GM23248 (cell line): ENCODE measurements at regions not wholly inside any gene's neighbourhood (a gene's known extent, or its start where the extent isn't known, plus 50 kb on each side); places are given as distances from the start of the nearest gene placed in this dataset.

Experiments used
- DNase-seq: peaks from one replicate; pipeline ENCODE4 v3.0.0-alpha.2; 2015
- H2AFZ ChIP-seq: fragments of 200-600 bp; sonication (generic); 2 replicates; pipeline ENCODE4 v1.6.1; 2016; ENCODE audit warnings: antibody characterized with exemption
- H3F3A ChIP-seq: fragments of 200-600 bp; sonication (generic); 2 replicates; pipeline ENCODE4 v1.6.1; 2016; ENCODE audit warnings: mild to moderate bottlenecking, antibody characterized with exemption, mixed run types; ENCODE audit not compliant: insufficient read depth
- H3K27ac ChIP-seq: fragments of 200-600 bp; sonication (generic); 2 replicates; pipeline ENCODE4 v1.5.1; 2016; ENCODE audit warnings: mild to moderate bottlenecking
- H3K27me3 ChIP-seq: fragments of 200-600 bp; sonication (generic); replicated peaks from 2 replicates; pipeline ENCODE4 v1.6.1; 2016; ENCODE audit warnings: mild to moderate bottlenecking; ENCODE audit not compliant: insufficient read depth
- H3K36me3 ChIP-seq: fragments of 200-600 bp; sonication (generic); 2 replicates; pipeline ENCODE4 v1.6.1; 2016; ENCODE audit warnings: low read depth, mild to moderate bottlenecking
- H3K4me1 ChIP-seq: fragments of 200-600 bp; sonication (generic); 2 replicates; pipeline ENCODE4 v1.6.1; 2016; ENCODE audit warnings: mild to moderate bottlenecking; ENCODE audit not compliant: insufficient read depth
- H3K4me2 ChIP-seq: fragments of 200-600 bp; sonication (generic); one replicate; pipeline ENCODE4 v1.6.1; 2016; ENCODE audit warnings: mild to moderate bottlenecking; ENCODE audit not compliant: unreplicated experiment
- H3K4me3 ChIP-seq: fragments of 200-600 bp; sonication (generic); 2 replicates; pipeline ENCODE4 v1.5.1; 2016; ENCODE audit warnings: mild to moderate bottlenecking
- H3K79me2 ChIP-seq: fragments of 200-600 bp; sonication (generic); 2 replicates; pipeline ENCODE4 v1.6.1; 2016; ENCODE audit warnings: mild to moderate bottlenecking; ENCODE audit not compliant: insufficient read depth
- H3K9ac ChIP-seq: fragments of 200-600 bp; sonication (generic); 2 replicates; pipeline ENCODE4 v1.6.1; 2016; ENCODE audit warnings: mild to moderate bottlenecking
- H3K9me2 ChIP-seq: fragments of 200-600 bp; sonication (generic); 2 replicates; pipeline ENCODE4 v1.6.1; 2016; ENCODE audit warnings: mixed run types, mild to moderate bottlenecking, moderate library complexity; ENCODE audit not compliant: insufficient read depth
- H3K9me3 ChIP-seq: fragments of 200-600 bp; sonication (generic); one replicate; pipeline ENCODE4 v1.6.1; 2017; ENCODE audit warnings: low read depth
- H4K20me1 ChIP-seq: fragments of 200-600 bp; sonication (generic); 2 replicates; pipeline ENCODE4 v1.6.0; 2016; ENCODE audit not compliant: insufficient read depth
- EZH2 ChIP-seq: fragments of 200-600 bp; sonication (generic); IDR thresholded peaks from 2 replicates; pipeline ENCODE4 v1.6.1; 2018; ENCODE audit warnings: antibody characterized with exemption, mild to moderate bottlenecking; ENCODE audit not compliant: insufficient read depth, poor library complexity, severe bottlenecking
- EZH2phosphoT487 ChIP-seq: fragments of 200-600 bp; sonication (generic); IDR thresholded peaks from 2 replicates; pipeline ENCODE4 v1.6.1; 2018; ENCODE audit warnings: antibody characterized with exemption, moderate library complexity, mild to moderate bottlenecking, low read depth; ENCODE audit not compliant: insufficient read depth
- WGBS, 2 experiments: methylation state at CpG; one replicate each; pipeline ENCODE4 v1.1.6; 2015 to 2017; ENCODE audit warnings: low lambda C conversion rate in 2 of 2, low coverage in 1 of 2; ENCODE audit errors: missing lambda C conversion rate in 2 of 2; 5-methylcytosine and 5-hydroxymethylcytosine counted together
- in situ Hi-C: fragments of 300-500 bp; cut with MboI; formaldehyde crosslinking; loops from 2 replicates; pipeline ENCODE4 v1.15.0; 2020

DNA sequence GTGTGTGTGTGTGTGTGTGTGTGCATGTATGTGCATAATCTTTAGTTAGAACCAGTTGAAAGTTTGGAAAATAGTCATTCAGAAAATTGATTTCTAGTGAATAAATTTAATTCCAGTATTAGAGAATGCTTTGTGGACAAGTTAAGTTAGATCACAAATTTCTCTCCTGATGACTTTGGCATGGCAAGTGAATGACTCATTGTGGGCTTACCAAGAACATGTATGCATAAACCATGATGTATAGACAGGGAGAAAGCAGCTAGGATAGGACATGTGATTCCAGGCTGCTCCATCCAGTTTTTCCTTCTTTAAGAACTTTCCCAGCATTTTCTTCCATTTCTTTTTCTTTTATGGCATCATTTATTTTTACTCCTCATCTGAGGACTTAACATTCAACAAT is 85.7 kb upstream of the SGCD start:
- no peaks in the 10 kb centered on the region for H3K27me3 ChIP-seq
- no peak overlapping the region for H3K4me2 ChIP-seq
- H3F3A ChIP-seq: no peaks in the 10 kb centered on the region
- no peaks in the 10 kb centered on the region for H3K9me3 ChIP-seq
- no peaks in the 10 kb centered on the region for H4K20me1 ChIP-seq
- H2AFZ ChIP-seq: no peak overlapping the region
- no peak overlapping the region for H3K27ac ChIP-seq
- in situ Hi-C loops: no loop called here
- no peak overlapping the region for H3K4me3 ChIP-seq
- H3K79me2 ChIP-seq: no peaks in the 10 kb centered on the region
- no peaks in the 10 kb centered on the region for H3K4me1 ChIP-seq
- H3K36me3 ChIP-seq: no peaks in the 10 kb centered on the region
- DNase-seq: peak; percentile 22
- no peak overlapping the region for H3K9ac ChIP-seq
- H3K9me2 ChIP-seq: no peaks in the 10 kb centered on the region
- TF ChIP-seq EZH2phosphoT487 (no peak), EZH2 (no peak)

DNA sequence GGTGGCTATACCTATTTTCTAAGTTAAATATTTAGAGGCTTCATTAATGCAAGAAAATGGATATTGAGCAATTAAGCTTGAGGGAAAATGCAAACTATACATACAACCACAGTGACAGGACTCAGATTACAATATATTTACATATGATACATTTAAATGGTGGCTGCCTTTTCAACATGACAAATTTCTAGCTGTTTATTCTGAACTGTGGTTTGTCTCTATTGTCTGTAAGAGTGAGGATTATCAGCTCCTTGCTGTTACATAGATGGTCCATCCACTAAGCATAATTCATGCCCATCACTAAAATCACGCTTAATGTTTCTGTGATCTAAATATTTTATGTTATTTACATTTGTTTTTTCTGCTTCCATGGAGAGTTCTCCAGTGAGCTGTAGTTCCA is 81.1 kb upstream of the SGCD start:
- H3K27ac ChIP-seq: no peak overlapping the region
- no peak for DNase-seq
- no peak overlapping the region for H3K4me2 ChIP-seq
- no peaks in the 10 kb centered on the region for H3K27me3 ChIP-seq
- H3K9ac ChIP-seq: no peak overlapping the region
- H3K79me2 ChIP-seq: no peaks in the 10 kb centered on the region
- H3K4me1 ChIP-seq: no peaks in the 10 kb centered on the region
- H2AFZ ChIP-seq: no peak overlapping the region
- no peaks in the 10 kb centered on the region; the same call in 1 of the 2 replicates for H3K9me2 ChIP-seq
- H3K4me3 ChIP-seq: no peak overlapping the region
- in situ Hi-C loops: no loop called here
- H3F3A ChIP-seq: no peaks in the 10 kb centered on the region
- WGBS, 2 experiments: 98 to 100% methylated on average over 1 of the region's 1 CpG
- H4K20me1 ChIP-seq: no peaks in the 10 kb centered on the region
- H3K9me3 ChIP-seq: no peaks in the 10 kb centered on the region
- TF ChIP-seq EZH2phosphoT487 (no peak), EZH2 (no peak)
- no peaks in the 10 kb centered on the region for H3K36me3 ChIP-seq

DNA sequence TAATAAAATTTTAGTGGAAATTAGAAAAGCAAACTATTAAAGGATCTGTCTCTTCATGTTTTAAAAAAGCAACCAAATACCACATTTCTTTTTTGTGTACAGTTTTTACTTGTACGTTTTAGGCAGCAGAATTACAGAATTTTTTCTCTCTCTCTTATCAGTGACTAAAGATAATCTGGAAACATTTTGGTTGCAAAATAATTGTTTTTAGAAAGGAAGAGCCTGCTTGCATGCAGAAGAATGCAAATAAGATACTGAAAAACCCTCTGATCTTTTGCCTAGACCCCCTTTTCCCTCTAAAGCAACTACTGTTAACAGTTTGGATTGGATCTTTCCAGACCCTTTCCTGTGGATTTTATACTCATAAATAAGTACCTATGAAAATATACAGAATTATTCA is 75.9 kb upstream of the SGCD start:
- TF ChIP-seq EZH2 (no peak), EZH2phosphoT487 (no peak)
- Histone ChIP-seq H3K9ac (no peak overlapping the region), H3K4me3 (no peak overlapping the region), H2AFZ (no peak overlapping the region), H3K36me3 (no peaks in the 10 kb centered on the region), H4K20me1 (no peaks in the 10 kb centered on the region), H3K4me1 (peaks cover 6% of the 10 kb centered on the region; the same call in 1 of the 2 replicates), H3K27ac (no peak overlapping the region), H3K9me2 (no peaks in the 10 kb centered on the region; the same call in 1 of the 2 replicates), H3K9me3 (no peaks in the 10 kb centered on the region), H3F3A (0 out of 2 replicates have a peak, but pooled peaks cover 6% of the 10 kb centered on the region), H3K79me2 (no peaks in the 10 kb centered on the region), H3K4me2 (no peak overlapping the region), H3K27me3 (no peaks in the 10 kb centered on the region)
- DNase-seq: no peak
- in situ Hi-C loops: no loop called here
- whole genome bisulfite sequencing, 2 experiments: 29 to 38% methylated on average over 1 of the region's 1 CpG

DNA sequence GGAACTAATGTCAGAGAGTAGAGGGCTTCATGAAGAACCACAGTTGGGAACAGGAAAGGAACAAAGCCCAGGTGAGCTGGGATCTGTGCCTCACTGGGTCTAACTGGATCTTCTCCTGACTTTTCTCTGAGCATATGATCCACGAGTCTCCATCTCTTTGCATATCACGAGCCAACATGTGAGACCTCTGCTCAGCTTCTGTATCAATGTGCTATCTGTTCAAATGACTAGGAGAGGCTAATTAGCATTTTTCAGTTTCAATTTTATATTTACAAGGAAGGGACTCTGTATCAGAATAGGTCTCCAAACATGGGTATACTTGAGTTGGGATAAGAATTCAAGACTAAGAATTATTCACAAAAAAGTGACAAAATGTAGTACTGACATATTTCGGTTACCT is 73.8 kb upstream of the SGCD start:
- Histone ChIP-seq H3K9me3 (no peaks in the 10 kb centered on the region), H3K4me1 (peaks cover 6% of the 10 kb centered on the region; the same call in 1 of the 2 replicates), H2AFZ (no peak overlapping the region), H3K79me2 (no peaks in the 10 kb centered on the region), H4K20me1 (no peaks in the 10 kb centered on the region), H3K27me3 (no peaks in the 10 kb centered on the region), H3K27ac (no peak overlapping the region), H3K9me2 (no peaks in the 10 kb centered on the region; the same call in 1 of the 2 replicates), H3F3A (0 out of 2 replicates have a peak, but pooled peaks cover 6% of the 10 kb centered on the region), H3K9ac (no peak overlapping the region), H3K4me2 (no peak overlapping the region), H3K4me3 (no peak overlapping the region), H3K36me3 (no peaks in the 10 kb centered on the region)
- no peak for TF ChIP-seq EZH2phosphoT487
- no peak for TF ChIP-seq EZH2
- 87 to 91% methylated on average over 3 of the region's 3 CpGs for WGBS, 2 experiments
- no peak for DNase-seq
- in situ Hi-C loops: no loop called here

DNA sequence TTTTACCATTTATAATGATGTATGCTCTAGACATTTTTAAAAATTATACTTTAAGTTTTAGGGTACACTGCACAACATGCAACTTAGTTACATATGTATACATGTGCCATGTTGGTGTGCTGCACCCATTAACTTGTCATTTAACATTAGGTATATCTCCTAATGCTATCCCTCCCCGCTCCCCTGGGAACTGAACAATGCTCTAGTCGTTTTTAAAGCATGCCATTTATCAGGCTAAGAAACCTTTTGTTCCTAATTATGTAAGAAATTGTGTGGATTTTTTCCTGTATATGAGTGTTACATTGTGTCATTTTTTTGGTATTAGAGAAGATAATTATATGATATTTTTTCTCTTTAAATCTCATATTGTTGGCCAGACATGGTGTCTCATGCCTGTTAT is 72.8 kb upstream of the SGCD start:
- 47 to 49% methylated on average over 2 of the region's 2 CpGs for WGBS, 2 experiments
- no peaks in the 10 kb centered on the region for H3K27me3 ChIP-seq
- H3K4me2 ChIP-seq: peak overlapping the region; percentile 19
- H3K4me1 ChIP-seq: peaks cover 6% of the 10 kb centered on the region; the same call in 1 of the 2 replicates
- H3K4me3 ChIP-seq: no peak overlapping the region
- no peak overlapping the region for H2AFZ ChIP-seq
- no peak for TF ChIP-seq EZH2phosphoT487
- no peak for TF ChIP-seq EZH2
- no peaks in the 10 kb centered on the region for H3K9me3 ChIP-seq
- H3K36me3 ChIP-seq: no peaks in the 10 kb centered on the region
- in situ Hi-C loops: no loop called here
- H3K9me2 ChIP-seq: no peaks in the 10 kb centered on the region; the same call in 1 of the 2 replicates
- no peak overlapping the region for H3K27ac ChIP-seq
- 0 out of 2 replicates have a peak, but pooled peaks cover 6% of the 10 kb centered on the region for H3F3A ChIP-seq
- no peaks in the 10 kb centered on the region for H4K20me1 ChIP-seq
- no peaks in the 10 kb centered on the region for H3K79me2 ChIP-seq
- no peak overlapping the region for H3K9ac ChIP-seq
- peak; percentile 43 for DNase-seq
